ENCODE measurements at regions not wholly inside any gene's neighbourhood (a gene's known extent, or its start where the extent isn't known, plus 50 kb on each side); places are given as distances from the start of the nearest gene placed in this dataset.

- H3K36me3 ChIP-seq (ENCODE audit: control insufficient read depth, insufficient read depth, low read length): no peaks in the 10 kb centered on the region
- no peaks in the 10 kb centered on the region for H3K27me3 ChIP-seq (ENCODE audit: control insufficient read depth, insufficient read depth, low read length)
- TF ChIP-seq CTCF (IDR thresholded peaks at IDR 0.05): no peak
- TF ChIP-seq TCF7L2 (IDR thresholded peaks at IDR 0.05; ENCODE audit: low read depth, low read length): no peak
- TF ChIP-seq POLR2AphosphoS5 (IDR thresholded peaks at IDR 0.05; ENCODE audit: low read depth, low read length): no peak
- no peak for TF ChIP-seq SIN3A (IDR thresholded peaks at IDR 0.05; ENCODE audit: borderline replicate concordance, insufficient read depth, low read depth, low read length)
- no peak for TF ChIP-seq REST (IDR thresholded peaks at IDR 0.05; ENCODE audit: insufficient read depth in 1 of 2, low read depth in 2 of 2, low read length in 1 of 2)
- CTCF ChIA-PET: no interaction called here
- DNase-seq (ENCODE audit: low read depth, low spot score) (no peak), ATAC-seq (no peak)
- no peak overlapping the region for H3K4me3 ChIP-seq (ENCODE audit: low read depth in 2 of 2, low read length in 2 of 2)
- intact Hi-C loops (cut with micrococcal nuclease; ENCODE audit: unreplicated experiment) (no loop called here), in situ Hi-C loops (cut with HindIII; ENCODE audit: low pct_unique_long_range_greater_than_20kb, low sequenced_read_pairs) (no loop called here)
- no peaks in the 10 kb centered on the region for H3K9me3 ChIP-seq (ENCODE audit: control insufficient read depth, insufficient read depth, low read depth, low read length)
- BruUV-seq (replicated peaks): no TSS peak
- POLR2A ChIA-PET: no interaction called here
- H3K4me1 ChIP-seq (ENCODE audit: control insufficient read depth, insufficient read depth, low read length): no peaks in the 10 kb centered on the region
- H3K27ac ChIP-seq (ENCODE audit: low read length): no peak overlapping the region
These were observed 443.8 kb downstream of the BCKDHB start for GRCh38 chr6:80550281-80550680.

GRCh38 chr6:80548532-80548931 lies 442.1 kb downstream of the BCKDHB start:
- Histone ChIP-seq H3K4me3 (ENCODE audit: low read depth in 2 of 2, low read length in 2 of 2) (no peak overlapping the region), H3K27ac (ENCODE audit: low read length) (no peak overlapping the region), H3K36me3 (ENCODE audit: control insufficient read depth, insufficient read depth, low read length) (no peaks in the 10 kb centered on the region), H3K27me3 (ENCODE audit: control insufficient read depth, insufficient read depth, low read length) (no peaks in the 10 kb centered on the region), H3K9me3 (ENCODE audit: control insufficient read depth, insufficient read depth, low read depth, low read length) (no peaks in the 10 kb centered on the region), H3K4me1 (ENCODE audit: control insufficient read depth, insufficient read depth, low read length) (no peaks in the 10 kb centered on the region)
- BruUV-seq (replicated peaks): no TSS peak
- ChIA-PET POLR2A (no interaction called here), CTCF (no interaction called here)
- DNase-seq (ENCODE audit: low read depth, low spot score) (no peak), ATAC-seq (no peak)
- in situ Hi-C loops (cut with HindIII; ENCODE audit: low pct_unique_long_range_greater_than_20kb, low sequenced_read_pairs) (no loop called here), intact Hi-C loops (cut with micrococcal nuclease; ENCODE audit: unreplicated experiment) (no loop called here)
- TF ChIP-seq REST (IDR thresholded peaks at IDR 0.05; ENCODE audit: insufficient read depth in 1 of 2, low read depth in 2 of 2, low read length in 1 of 2) (no peak), TCF7L2 (IDR thresholded peaks at IDR 0.05; ENCODE audit: low read depth, low read length) (no peak), CTCF (IDR thresholded peaks at IDR 0.05) (no peak), SIN3A (IDR thresholded peaks at IDR 0.05; ENCODE audit: borderline replicate concordance, insufficient read depth, low read depth, low read length) (no peak), POLR2AphosphoS5 (IDR thresholded peaks at IDR 0.05; ENCODE audit: low read depth, low read length) (no peak)
